HEK293T (cell line): ENCODE measurements at regions not wholly inside any gene's neighbourhood (a gene's known extent, or its start where the extent isn't known, plus 50 kb on each side); places are given as distances from the start of the nearest gene placed in this dataset.

Experiments
- FOXK2 ChIP-seq: fragments of 450-650 bp; IDR thresholded peaks from 2 replicates; pipeline ENCODE4 v1.6.1; 2016; ENCODE audit warnings: mild to moderate bottlenecking
- NFRKB ChIP-seq: fragments of 450-650 bp; IDR thresholded peaks from 2 replicates; pipeline ENCODE4 v1.6.1; 2016; ENCODE audit warnings: mild to moderate bottlenecking, moderate library complexity
- PKNOX1 ChIP-seq: fragments of 450-650 bp; IDR thresholded peaks from 2 replicates; pipeline ENCODE4 v1.6.1; 2016

GRCh38 chr9:12975496-12975895 is 200.7 kb downstream of the LURAP1L start:
- no peak for TF ChIP-seq PKNOX1
- no peak for TF ChIP-seq NFRKB
- TF ChIP-seq FOXK2: no peak
